HepG2 (cell line): ENCODE measurements at regions not wholly inside any gene's neighbourhood (a gene's known extent, or its start where the extent isn't known, plus 50 kb on each side); places are given as distances from the start of the nearest gene placed in this dataset.

ENCODE experiments used
- ATAC-seq: fragments of 200-7000 bp; cut with Tn5 transposase; 3 replicates; pipeline ENCODE4 v1.9.1; 2020; ENCODE audit warnings: mild to moderate bottlenecking, moderate library complexity
- BruUV-seq: library from RNA; stranded (reverse); fragments of 400-500 nt; replicated peaks from 2 replicates; lab custom pipeline; 2021; lab: Mats Ljungman, UMichigan
- CTCF ChIA-PET: fragments of 300-600 bp; formaldehyde crosslinking; extraction: SDS; loops from one replicate; lab custom pipeline; 2021; ENCODE audit warnings: low total read pairs, inconsistent platforms, low intra/inter-chr PET ratio; lab: Yijun Ruan, JAX
- POLR2A ChIA-PET: fragments of 350-600 bp; sonication (Branson Sonifier 250); formaldehyde crosslinking; loops from one replicate; lab custom pipeline; 2020; ENCODE audit warnings: antibody characterized with exemption, inconsistent platforms; lab: Yijun Ruan, JAX
- DNase-seq: peaks from one replicate; pipeline ENCODE4 v3.0.0-alpha.2; 2015; ENCODE audit warnings: low spot score
- FAIRE-seq: peaks from 3 replicates; lab custom pipeline; 2011; peaks lifted over from hg19 to GRCh38; lab: Jason Lieb, UNC
- H2AFZ ChIP-seq: one replicate; pipeline ENCODE4 v1.6.1; 2011; ENCODE audit warnings: low read length, inconsistent platforms
- H3K27ac ChIP-seq: fragments of 300-600 bp; 3 replicates; pipeline ENCODE4 v1.8.0; 2011; ENCODE audit warnings: mixed run types, mild to moderate bottlenecking, mixed read lengths, low read length, inconsistent platforms; ENCODE audit not compliant: insufficient read depth; ENCODE audit errors: extremely low read length
- H3K27me3 ChIP-seq, 2 experiments: fragments of 200-600 bp in 1 of 2; 2 replicates in 1 of 2; 3 replicates in 1 of 2; pipeline versions ENCODE4 v1.6.0 to v1.8.0; 2011; ENCODE audit warnings: low read length in 2 of 2, mild to moderate bottlenecking in 2 of 2, moderate library complexity in 2 of 2, inconsistent platforms in 1 of 2; ENCODE audit not compliant: insufficient read depth in 2 of 2, control insufficient read depth in 1 of 2
- H3K36me3 ChIP-seq, 2 experiments: fragments of 200-600 bp in 1 of 2; replicated peaks in 1 of 2; 2 replicates in 1 of 2; 3 replicates in 1 of 2; pipeline versions ENCODE4 v1.5.1 to v1.8.0; 2011; ENCODE audit warnings: low read length in 2 of 2, inconsistent platforms in 1 of 2; ENCODE audit not compliant: insufficient read depth in 2 of 2, control insufficient read depth in 1 of 2
- H3K4me1 ChIP-seq: 2 replicates; pipeline ENCODE4 v1.5.1; 2012; ENCODE audit warnings: low read length, inconsistent platforms; ENCODE audit not compliant: insufficient read depth
- H3K4me2 ChIP-seq: 2 replicates; pipeline ENCODE4 v1.6.0; 2011; ENCODE audit warnings: low read depth, low read length, inconsistent platforms
- H3K4me3 ChIP-seq, 3 experiments: fragments of 200-600 bp in 1 of 3; sonication (generic), shearing (Covaris generic) in 1 of 3; replicated peaks in 1 of 3; 2 replicates each; pipeline ENCODE4 v1.5.1; 2011 to 2016; ENCODE audit warnings: low read length in 3 of 3, inconsistent platforms in 2 of 3, low read depth in 2 of 3, mild to moderate bottlenecking in 2 of 3, control low read depth in 1 of 3, mixed read lengths in 1 of 3; ENCODE audit not compliant: insufficient read depth in 1 of 3
- H3K79me2 ChIP-seq: one replicate; pipeline ENCODE4 v1.6.1; 2011; ENCODE audit warnings: low read length, inconsistent platforms; ENCODE audit not compliant: insufficient read depth
- H3K9ac ChIP-seq: 2 replicates; pipeline ENCODE4 v1.6.0; 2011; ENCODE audit warnings: mild to moderate bottlenecking, low read depth, low read length, inconsistent platforms; ENCODE audit not compliant: insufficient read depth
- H3K9me3 ChIP-seq: 2 replicates; pipeline ENCODE4 v1.5.1; 2012; ENCODE audit warnings: mild to moderate bottlenecking, low read length
- H4K20me1 ChIP-seq: 2 replicates; pipeline ENCODE4 v1.6.0; 2011; ENCODE audit warnings: inconsistent platforms, mild to moderate bottlenecking, low read length, moderate library complexity; ENCODE audit not compliant: insufficient read depth
- KDM2A ChIP-seq: sonication (generic); formaldehyde crosslinking; IDR thresholded peaks from 2 replicates; pipeline ENCODE4 v1.4.0; 2020; ENCODE audit warnings: low read depth, missing genetic modification reagents, borderline replicate concordance
- KLF6 ChIP-seq: IDR thresholded peaks from 2 replicates; pipeline ENCODE4 v1.8.0; 2016; ENCODE audit warnings: missing biosample characterization, missing genetic modification reagents
- MAFK ChIP-seq, 2 experiments: IDR thresholded peaks in 1 of 2; conservative IDR thresholded peaks in 1 of 2; 2 replicates each; pipeline ENCODE4 v1.6.1; 2011; ENCODE audit warnings: improper control_type of control experiment in 2 of 2, low read length in 2 of 2
- RAD21 ChIP-seq: fragments of 450-650 bp; formaldehyde crosslinking; IDR thresholded peaks from 2 replicates; pipeline ENCODE4 v1.5.0; 2020; ENCODE audit warnings: mild to moderate bottlenecking
- TCF7L2 ChIP-seq: IDR thresholded peaks from 2 replicates; pipeline ENCODE4 v1.6.1; 2011; ENCODE audit warnings: mild to moderate bottlenecking, low read depth, low read length, moderate library complexity
- ZNF367 ChIP-seq: sonication (generic); formaldehyde crosslinking; IDR thresholded peaks from 2 replicates; pipeline ENCODE4 v1.4.0; 2020; ENCODE audit warnings: missing genetic modification reagents, borderline replicate concordance
- ZNF530 ChIP-seq: sonication (generic); formaldehyde crosslinking; IDR thresholded peaks from 2 replicates; pipeline ENCODE4 v1.5.0; 2020; ENCODE audit warnings: low read depth, mild to moderate bottlenecking, missing genetic modification reagents
- ZNF788 ChIP-seq: sonication (generic); formaldehyde crosslinking; IDR thresholded peaks from 2 replicates; pipeline ENCODE4 v1.5.0; 2020; ENCODE audit warnings: mild to moderate bottlenecking, missing genetic modification reagents, borderline replicate concordance
- WGBS: methylation state at CpG from one replicate; pipeline ENCODE4 v1.1.6; 2017; ENCODE audit warnings: low lambda C conversion rate; 5-methylcytosine and 5-hydroxymethylcytosine counted together
- in situ Hi-C: cut with HindIII; loops from 2 replicates; pipeline ENCODE4 v1.10.0; 2017; ENCODE audit warnings: low pct_unique_long_range_greater_than_20kb; ENCODE audit not compliant: extremely low pct_ligation_motif_present
- intact Hi-C: fragments of 100-400 bp; cut with micrococcal nuclease; formaldehyde crosslinking; loops from one replicate; pipeline ENCODE4 v1.10.0; 2022; ENCODE audit not compliant: unreplicated experiment

GRCh38 chr7:72492461-72493065 is 80.4 kb upstream of the CALN1 start:
- DNase-seq = no peak
- Histone ChIP-seq H3K27ac (no peak overlapping the region), H3K4me2 (no peak overlapping the region), H3K4me1 (no peaks in the 10 kb centered on the region), H3K4me3 (no peak overlapping the region), H2AFZ (no peak overlapping the region), H3K36me3 (no peaks in the 10 kb centered on the region), H3K27me3 (peaks cover 0 to 4% of the 10 kb centered on the region in 2 experiments; a peak in 1 of 5 replicates), H3K9ac (no peak overlapping the region), H3K79me2 (no peaks in the 10 kb centered on the region), H4K20me1 (no peaks in the 10 kb centered on the region), H3K9me3 (no peaks in the 10 kb centered on the region)
- ChIA-PET CTCF (no interaction called here), POLR2A (no interaction called here)
- intact Hi-C loops = loop anchor here (5.0 kb wide), 1 partner anchor 310 kb away; no protein-coding TSS in a partner anchor
- in situ Hi-C loops = no loop called here
- no peak for ATAC-seq
- TF ChIP-seq MAFK (conservative IDR thresholded peaks at IDR 0.05 in 1 of 2, IDR thresholded peaks at IDR 0.05 in 1 of 2; ENCODE audit: low read length in 2 of 2) = no peak
- TF ChIP-seq KDM2A (CRISPR knock-in tag) = no peak
- TF ChIP-seq KLF6 (CRISPR knock-in tag) = no peak
- BruUV-seq = no TSS peak
- 8% methylated on average over 7 of the region's 12 CpGs for WGBS
- no peak for FAIRE-seq

- no peaks in the 10 kb centered on the region for H4K20me1 ChIP-seq
- no peaks in the 10 kb centered on the region for H3K9me3 ChIP-seq
- no peak overlapping the region for H3K4me3 ChIP-seq
- no peaks in the 10 kb centered on the region for H3K79me2 ChIP-seq
- peaks cover 0 to 4% of the 10 kb centered on the region in 2 experiments; a peak in 1 of 5 replicates for H3K27me3 ChIP-seq
- DNase-seq = no peak
- intact Hi-C loops = loop anchor here (5.0 kb wide), 1 partner anchor 308 kb away; no protein-coding TSS in a partner anchor
- no peak overlapping the region for H3K4me2 ChIP-seq
- H3K27ac ChIP-seq = no peak overlapping the region
- FAIRE-seq = no peak
- TF ChIP-seq TCF7L2 (no peak), ZNF367 (CRISPR knock-in tag) (no peak), ZNF530 (CRISPR knock-in tag) (no peak), ZNF788 (CRISPR knock-in tag) (no peak), RAD21 (no peak)
- no peaks in the 10 kb centered on the region for H3K4me1 ChIP-seq
- ChIA-PET CTCF (no interaction called here), POLR2A (no interaction called here)
- H3K9ac ChIP-seq = no peak overlapping the region
- 22% methylated on average over 6 of the region's 6 CpGs for WGBS
- in situ Hi-C loops = no loop called here
- no TSS peak for BruUV-seq
- no peaks in the 10 kb centered on the region for H3K36me3 ChIP-seq
- no peak overlapping the region for H2AFZ ChIP-seq
- no peak for ATAC-seq
Measured at GRCh38 chr7:72490301-72490700, 78.2 kb upstream of the CALN1 start.
